ENCODE measurements at regions not wholly inside any gene's neighbourhood (a gene's known extent, or its start where the extent isn't known, plus 50 kb on each side); places are given as distances from the start of the nearest gene placed in this dataset.

DNA sequence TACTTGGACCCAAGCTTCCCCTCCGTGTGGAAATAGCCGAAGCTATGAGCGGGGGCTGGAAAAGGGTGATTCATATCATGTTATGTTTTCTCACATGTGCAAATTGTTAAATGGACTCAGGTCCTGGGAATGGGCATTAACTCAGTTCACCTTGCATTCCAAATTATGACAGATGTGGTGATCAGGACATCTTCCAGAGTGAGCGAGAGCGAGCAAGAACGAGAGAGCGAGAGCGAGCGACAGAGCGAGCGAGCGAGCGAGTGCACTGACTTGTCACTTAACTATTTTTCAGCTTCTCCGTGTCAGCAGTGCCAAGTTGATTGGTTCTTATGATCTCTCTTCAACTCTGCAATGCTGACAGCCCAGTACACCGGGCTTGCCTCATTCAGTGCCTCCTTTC lies 437.4 kb upstream of the NRSN1 start:
- TF ChIP-seq CTCF (IDR thresholded peaks at IDR 0.05 in 8 of 11, conservative IDR thresholded peaks at IDR 0.05 in 3 of 11) (no peak), POLR2A (IDR thresholded peaks at IDR 0.05) (no peak)
